HL-60 (cell line): ENCODE measurements at regions not wholly inside any gene's neighbourhood (a gene's known extent, or its start where the extent isn't known, plus 50 kb on each side); places are given as distances from the start of the nearest gene placed in this dataset.

Experiments
- DNase-seq, 2 experiments: peaks; one replicate each; pipeline ENCODE4 v3.0.0-alpha.2; 2010 to 2020; ENCODE audit warnings: low read depth in 1 of 2, low spot score in 1 of 2
- H3K27ac ChIP-seq: fragments of 250-450 bp; sonication (Bioruptor Pico); replicated peaks from 2 replicates; pipeline ENCODE4 v1.5.1; 2020; ENCODE audit warnings: mild to moderate bottlenecking, moderate library complexity
- H3K27me3 ChIP-seq: fragments of 250-450 bp; sonication (Bioruptor Pico); 2 replicates; pipeline ENCODE4 v1.5.1; 2021; ENCODE audit warnings: mild to moderate bottlenecking, moderate library complexity; ENCODE audit not compliant: insufficient read depth, poor library complexity, severe bottlenecking
- H3K4me3 ChIP-seq: replicated peaks from 2 replicates; pipeline ENCODE4 v1.5.1; 2011; ENCODE audit warnings: mild to moderate bottlenecking, control low read depth, low read length; ENCODE audit not compliant: insufficient read depth
- CTCF ChIP-seq: IDR thresholded peaks from one replicate; pipeline ENCODE4 v1.5.1; 2011; ENCODE audit warnings: low read length, control low read depth, inconsistent platforms; ENCODE audit not compliant: insufficient read depth
- GABPA ChIP-seq: IDR thresholded peaks from 2 replicates; pipeline ENCODE4 v1.6.1; 2012; ENCODE audit warnings: low read depth
- POLR2AphosphoS5 ChIP-seq: IDR thresholded peaks from 2 replicates; pipeline ENCODE4 v1.6.1; 2012; ENCODE audit warnings: low read depth
- REST ChIP-seq: IDR thresholded peaks from 2 replicates; pipeline ENCODE4 v1.6.1; 2012; ENCODE audit warnings: low read depth; ENCODE audit not compliant: insufficient replicate concordance
- SPI1 ChIP-seq: IDR thresholded peaks from 2 replicates; pipeline ENCODE4 v1.6.1; 2012; ENCODE audit warnings: low read depth, mild to moderate bottlenecking, borderline replicate concordance

GRCh38 chr5:2530609-2531008, 220.9 kb downstream of the IRX2 start:
- H3K27ac ChIP-seq, result no peak overlapping the region
- TF ChIP-seq CTCF (no peak), REST (no peak), POLR2AphosphoS5 (no peak), GABPA (no peak), SPI1 (no peak)
- no peaks in the 10 kb centered on the region for H3K27me3 ChIP-seq
- DNase-seq, result no peak
- no peak overlapping the region for H3K4me3 ChIP-seq

GRCh38 chr5:2529371-2530092, 221.9 kb downstream of the IRX2 start:
- DNase-seq, result no peak
- Histone ChIP-seq H3K4me3 (no peak overlapping the region), H3K27me3 (no peaks in the 10 kb centered on the region), H3K27ac (no peak overlapping the region)
- TF ChIP-seq REST, result no peak
- no peak for TF ChIP-seq CTCF
- TF ChIP-seq POLR2AphosphoS5, result no peak
- TF ChIP-seq SPI1, result no peak
- no peak for TF ChIP-seq GABPA

GRCh38 chr5:2525351-2525750, 226.1 kb downstream of the IRX2 start:
- TF ChIP-seq GABPA (no peak), REST (no peak), SPI1 (no peak), POLR2AphosphoS5 (no peak), CTCF (no peak)
- Histone ChIP-seq H3K4me3 (no peak overlapping the region), H3K27ac (no peak overlapping the region), H3K27me3 (no peaks in the 10 kb centered on the region)
- no peak for DNase-seq
